ENCODE measurements at regions not wholly inside any gene's neighbourhood (a gene's known extent, or its start where the extent isn't known, plus 50 kb on each side); places are given as distances from the start of the nearest gene placed in this dataset.

DNA sequence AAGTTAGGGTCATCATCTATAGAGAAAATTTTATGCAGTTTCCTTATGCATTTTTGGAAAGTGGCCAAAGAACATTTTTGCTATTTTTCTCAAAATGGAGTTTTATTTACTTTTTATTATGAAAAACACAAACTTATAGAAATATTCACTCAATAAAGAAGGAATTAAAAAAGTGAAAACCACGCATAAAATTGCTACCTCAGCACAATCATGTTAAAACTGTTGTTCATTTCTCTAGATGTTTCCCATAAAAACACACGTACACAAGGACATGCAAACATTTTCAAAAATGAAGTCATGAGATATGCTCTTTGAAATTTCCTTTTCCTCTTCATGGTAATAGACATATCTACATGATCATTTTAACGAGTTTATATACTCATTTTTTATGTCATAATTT, 536.8 kb upstream of the MAGEB18 start:
- no peak overlapping the region for H3K4me3 ChIP-seq (ENCODE audit: low read depth, low read length)
- TF ChIP-seq, protein P1, sequence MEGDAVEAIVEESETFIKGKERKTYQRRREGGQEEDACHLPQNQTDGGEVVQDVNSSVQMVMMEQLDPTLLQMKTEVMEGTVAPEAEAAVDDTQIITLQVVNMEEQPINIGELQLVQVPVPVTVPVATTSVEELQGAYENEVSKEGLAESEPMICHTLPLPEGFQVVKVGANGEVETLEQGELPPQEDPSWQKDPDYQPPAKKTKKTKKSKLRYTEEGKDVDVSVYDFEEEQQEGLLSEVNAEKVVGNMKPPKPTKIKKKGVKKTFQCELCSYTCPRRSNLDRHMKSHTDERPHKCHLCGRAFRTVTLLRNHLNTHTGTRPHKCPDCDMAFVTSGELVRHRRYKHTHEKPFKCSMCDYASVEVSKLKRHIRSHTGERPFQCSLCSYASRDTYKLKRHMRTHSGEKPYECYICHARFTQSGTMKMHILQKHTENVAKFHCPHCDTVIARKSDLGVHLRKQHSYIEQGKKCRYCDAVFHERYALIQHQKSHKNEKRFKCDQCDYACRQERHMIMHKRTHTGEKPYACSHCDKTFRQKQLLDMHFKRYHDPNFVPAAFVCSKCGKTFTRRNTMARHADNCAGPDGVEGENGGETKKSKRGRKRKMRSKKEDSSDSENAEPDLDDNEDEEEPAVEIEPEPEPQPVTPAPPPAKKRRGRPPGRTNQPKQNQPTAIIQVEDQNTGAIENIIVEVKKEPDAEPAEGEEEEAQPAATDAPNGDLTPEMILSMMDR (IDR thresholded peaks at IDR 0.05; ENCODE audit: insufficient read depth, low read depth, low read length): no peak

GRCh38 chrX:25618248-25618647, 519.9 kb upstream of the MAGEB18 start:
- TF ChIP-seq, protein P1 (IDR thresholded peaks at IDR 0.05; ENCODE audit: insufficient read depth, low read depth, low read length): no peak
- no peak overlapping the region for H3K4me3 ChIP-seq (ENCODE audit: low read depth, low read length)
- no peak for DNase-seq (ENCODE audit: low read depth)

More for the DNA sequence above, 536.8 kb upstream of the MAGEB18 start:
- no peak for DNase-seq (ENCODE audit: low read depth)

DNA sequence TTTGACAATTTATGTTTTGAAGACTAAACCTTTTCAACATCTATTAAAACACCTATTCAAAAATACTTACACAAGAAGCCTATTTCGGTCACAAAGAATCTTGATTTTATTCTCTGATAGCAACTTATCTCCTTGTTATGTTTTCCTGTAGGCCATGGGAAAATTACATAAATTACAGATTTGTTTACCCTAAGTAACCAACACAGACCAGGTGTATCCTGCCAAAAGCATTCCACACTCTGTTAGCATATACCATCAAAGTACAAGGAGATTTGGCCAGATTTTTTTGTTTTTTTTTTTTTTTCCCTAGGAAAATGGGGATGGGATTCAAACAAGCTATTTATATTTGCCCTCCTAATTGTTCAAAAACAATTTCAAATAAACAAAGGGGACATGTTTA, 497.9 kb upstream of the MAGEB18 start:
- no peak for DNase-seq (ENCODE audit: low read depth)
- H3K4me3 ChIP-seq (ENCODE audit: low read depth, low read length): no peak overlapping the region
- TF ChIP-seq, protein P1 (IDR thresholded peaks at IDR 0.05; ENCODE audit: insufficient read depth, low read depth, low read length): no peak

GRCh38 chrX:25646156-25646555, 492.0 kb upstream of the MAGEB18 start:
- H3K4me3 ChIP-seq (ENCODE audit: low read depth, low read length): no peak overlapping the region
- TF ChIP-seq, protein P1 (IDR thresholded peaks at IDR 0.05; ENCODE audit: insufficient read depth, low read depth, low read length): no peak
- no peak for DNase-seq (ENCODE audit: low read depth)

- TF ChIP-seq, protein P1 (IDR thresholded peaks at IDR 0.05; ENCODE audit: insufficient read depth, low read depth, low read length): no peak
- no peak overlapping the region for H3K4me3 ChIP-seq (ENCODE audit: low read depth, low read length)
- DNase-seq (ENCODE audit: low read depth): no peak
These were observed 489.4 kb upstream of the MAGEB18 start for GRCh38 chrX:25648790-25649189.

DNA sequence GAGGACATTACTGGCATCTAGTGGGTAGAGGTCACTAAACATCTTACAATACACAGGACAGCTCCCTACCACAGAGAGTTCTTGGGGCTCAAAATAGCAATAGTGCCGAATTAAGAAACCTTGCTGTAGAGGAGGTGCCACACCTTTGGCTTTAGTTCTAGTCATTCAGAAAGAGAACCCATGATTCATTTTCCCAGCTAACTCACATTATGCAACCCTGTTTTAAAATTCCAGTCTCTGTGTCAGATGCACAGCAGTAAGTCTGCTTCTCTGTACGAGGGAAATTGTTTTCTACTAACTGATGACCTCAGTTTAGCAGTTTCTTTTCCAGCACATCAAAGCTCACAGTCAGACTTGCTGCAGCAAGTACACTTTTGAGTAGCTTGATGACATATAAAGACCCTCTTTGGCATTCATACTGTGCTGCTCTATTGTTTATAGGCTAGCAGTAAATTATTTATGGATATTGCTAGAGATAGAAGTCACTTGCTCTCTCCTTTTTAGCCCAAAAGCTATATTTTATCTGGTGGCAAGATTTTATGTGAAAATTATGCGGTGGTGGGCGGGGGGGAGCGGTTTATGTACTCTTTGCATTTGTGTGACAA, 487.8 kb upstream of the MAGEB18 start:
- no peak overlapping the region for H3K4me3 ChIP-seq (ENCODE audit: low read depth, low read length)
- TF ChIP-seq, protein P1 (IDR thresholded peaks at IDR 0.05; ENCODE audit: insufficient read depth, low read depth, low read length): no peak
- DNase-seq (ENCODE audit: low read depth): peak; percentile 0

DNA sequence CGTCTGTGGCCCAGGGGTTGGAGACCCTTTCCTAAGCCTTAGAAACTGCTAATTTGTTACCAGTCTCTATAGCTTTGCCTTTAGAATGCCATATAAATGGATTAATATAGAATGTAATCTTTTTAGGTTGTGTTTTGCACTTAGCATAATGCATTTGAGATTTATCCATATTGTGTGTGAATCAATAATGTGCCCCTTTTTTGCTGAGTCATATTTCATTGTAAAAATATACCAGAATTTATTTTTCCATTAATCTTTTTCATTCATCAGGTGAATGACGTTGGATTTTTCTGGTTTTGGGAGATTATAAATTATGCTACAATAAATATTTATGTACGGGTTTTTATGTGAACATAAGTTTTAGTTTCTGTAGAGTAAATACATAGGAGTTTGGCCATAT, 478.8 kb upstream of the MAGEB18 start:
- no peak overlapping the region for H3K4me3 ChIP-seq (ENCODE audit: low read depth, low read length)
- no peak for DNase-seq (ENCODE audit: low read depth)
- TF ChIP-seq, protein P1 (IDR thresholded peaks at IDR 0.05; ENCODE audit: insufficient read depth, low read depth, low read length): no peak

All from fibroblast of villous mesenchyme (primary cell).